Fibroblast of skin of back (primary cell): ENCODE measurements at regions not wholly inside any gene's neighbourhood (a gene's known extent, or its start where the extent isn't known, plus 50 kb on each side); places are given as distances from the start of the nearest gene placed in this dataset.
"Not testable (repeated sequence)": the region's sequence is repeated elsewhere in the genome, so short reads cannot be mapped to it uniquely, and the experiment has no call there.

Experiments
- DNase-seq: peaks from one replicate; pipeline ENCODE4 v3.0.0-alpha.2; 2013

DNA sequence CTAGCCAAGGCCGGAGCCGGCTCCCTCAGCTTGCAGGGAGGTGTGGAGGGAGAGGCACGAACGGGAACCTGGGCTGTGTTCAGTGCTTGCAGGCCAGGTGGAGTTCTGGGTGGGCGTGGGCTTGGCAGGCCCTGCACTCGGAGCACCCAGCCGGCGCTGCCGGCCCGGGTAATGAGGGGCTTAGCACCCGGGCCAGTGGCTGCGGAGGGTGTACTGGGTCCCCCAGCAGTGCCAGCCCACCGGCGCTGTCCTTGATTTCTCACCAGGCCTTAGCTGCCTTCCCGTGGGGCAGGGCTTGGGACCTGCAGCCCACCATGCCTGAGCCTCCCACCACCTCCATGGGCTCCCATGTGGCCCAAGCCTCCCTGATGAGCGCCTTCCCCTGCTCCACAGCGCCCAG lies 430.5 kb upstream of the API5 start:
- not testable (repeated sequence) for DNase-seq

DNA sequence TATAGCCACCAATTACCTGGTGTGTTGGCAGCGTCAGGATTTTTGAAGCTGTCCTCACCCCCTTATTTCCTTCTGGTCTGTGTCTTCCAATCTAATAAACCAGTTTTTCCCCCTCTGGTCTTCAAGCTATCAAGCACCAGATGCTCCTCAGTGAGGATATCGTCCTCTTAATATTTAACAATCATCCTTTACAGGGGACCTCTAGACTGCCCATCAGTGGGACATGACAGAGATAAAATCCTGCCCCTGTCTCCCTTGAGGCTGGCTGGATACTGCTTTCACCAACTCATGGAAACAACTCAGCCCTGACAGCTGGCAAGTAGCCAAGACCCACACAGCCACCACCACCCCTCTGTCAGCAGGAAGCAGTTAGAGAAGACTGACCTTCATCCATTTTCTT lies 421.0 kb upstream of the API5 start:
- no peak for DNase-seq

DNA sequence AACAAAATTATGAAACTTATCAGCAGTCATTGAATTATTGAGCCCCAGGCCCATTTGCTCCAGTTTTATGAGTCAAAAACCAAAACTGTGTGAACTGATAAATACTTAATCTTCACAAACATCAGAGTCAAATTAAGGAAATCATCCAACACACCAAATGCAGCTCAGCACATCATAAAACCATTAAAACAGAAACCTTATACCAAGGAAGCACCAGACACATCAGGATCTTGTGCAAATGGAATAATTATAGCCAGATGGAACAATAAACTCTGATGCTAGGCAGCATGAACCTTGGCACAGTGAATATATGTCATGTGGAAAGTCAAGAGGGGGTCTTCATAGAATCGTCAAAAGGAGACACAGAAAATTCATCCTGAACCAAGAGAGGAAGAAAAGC lies 410.7 kb upstream of the API5 start:
- DNase-seq: no peak

DNA sequence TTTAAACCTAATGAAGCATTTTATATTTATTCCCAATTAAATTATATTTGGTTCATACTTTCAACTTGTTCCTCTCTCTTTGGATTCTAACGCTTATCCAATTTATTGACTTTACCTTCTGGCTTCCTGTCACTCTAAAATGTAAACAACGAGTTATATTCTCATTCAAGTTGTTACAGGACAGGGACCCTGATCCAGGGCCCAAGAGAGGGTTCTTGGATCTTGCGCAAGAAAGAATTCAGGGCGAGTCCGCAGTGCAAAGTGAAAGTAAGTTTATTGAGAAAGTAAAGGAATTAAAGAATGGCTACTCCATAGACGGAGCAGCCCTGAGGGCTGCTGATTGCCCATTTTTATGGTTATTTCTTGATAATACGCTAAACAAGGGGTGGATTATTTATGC lies 405.6 kb upstream of the API5 start:
- DNase-seq: no peak

DNA sequence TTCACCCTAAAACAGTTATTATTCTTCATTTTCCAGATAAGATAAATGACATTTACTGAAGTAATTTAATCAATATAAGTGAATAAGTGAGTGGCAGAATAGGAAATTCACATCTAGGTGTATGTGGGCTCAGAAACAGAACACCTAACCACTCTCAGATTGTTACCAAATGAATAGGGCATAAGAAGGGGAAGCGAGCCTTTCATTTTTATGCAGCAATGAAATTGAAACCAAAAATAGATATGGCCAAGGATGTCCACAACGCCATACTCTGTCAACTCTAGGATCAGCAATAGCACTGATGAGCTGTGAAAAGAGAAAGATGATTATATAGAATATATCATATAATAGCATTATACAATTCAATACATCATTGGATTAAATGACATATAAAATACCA lies 398.1 kb upstream of the API5 start:
- DNase-seq: no peak

DNA sequence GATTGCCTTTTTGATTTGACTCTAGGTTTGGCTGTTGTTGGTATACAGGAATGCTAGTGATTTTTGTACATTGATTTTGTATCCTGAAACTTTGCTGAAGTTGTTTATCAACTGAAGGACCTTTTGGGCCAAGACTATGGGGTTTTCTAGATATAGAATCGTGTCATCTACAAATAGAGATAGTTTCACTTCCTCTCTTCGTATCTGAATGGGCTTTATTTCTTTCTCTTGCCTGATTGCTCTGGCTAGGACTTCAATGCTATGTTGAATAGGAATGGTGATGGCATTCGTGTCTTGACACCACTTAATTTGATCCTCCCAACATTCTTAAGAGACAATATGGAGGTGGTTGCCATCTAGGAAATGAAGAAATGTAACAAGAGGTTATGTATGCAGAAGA lies 388.1 kb upstream of the API5 start:
- no peak for DNase-seq

DNA sequence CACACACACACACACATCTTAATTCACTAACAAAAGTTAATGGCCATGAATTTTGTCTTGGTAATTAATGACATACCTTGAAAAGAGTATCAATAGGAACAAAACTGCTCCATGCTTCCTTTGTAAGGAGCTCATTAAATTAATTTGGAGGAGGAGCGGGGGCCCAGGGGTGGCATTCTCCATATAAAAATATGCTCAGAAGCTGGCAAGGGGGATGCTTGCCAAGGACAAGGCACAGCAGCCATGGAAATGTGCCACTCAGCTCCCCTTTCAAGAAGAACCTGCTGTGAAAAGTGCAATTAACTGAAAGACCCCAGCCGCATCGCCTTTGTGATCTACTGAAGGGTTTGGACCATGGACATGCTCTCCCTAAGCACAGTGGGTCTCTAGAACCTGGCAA lies 385.9 kb upstream of the API5 start:
- no peak for DNase-seq

DNA sequence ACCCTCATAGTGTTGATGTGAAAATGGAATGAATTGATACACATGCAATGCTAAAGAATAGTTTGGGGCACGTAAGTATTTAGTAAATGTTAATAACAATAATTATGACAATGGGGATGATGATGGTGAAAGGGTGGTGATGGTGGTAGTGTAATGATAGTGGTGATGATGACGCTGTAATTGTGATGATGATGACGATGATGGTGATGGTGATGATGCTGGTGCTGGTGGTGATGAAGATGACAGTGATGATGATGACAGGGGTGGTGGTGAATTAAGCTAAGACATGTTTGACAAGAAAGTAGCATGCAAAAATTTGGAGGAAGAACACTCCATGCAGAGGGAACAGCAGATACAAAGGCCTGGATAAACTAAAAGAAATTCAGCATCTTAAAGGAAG lies 364.4 kb upstream of the API5 start:
- no peak for DNase-seq

DNA sequence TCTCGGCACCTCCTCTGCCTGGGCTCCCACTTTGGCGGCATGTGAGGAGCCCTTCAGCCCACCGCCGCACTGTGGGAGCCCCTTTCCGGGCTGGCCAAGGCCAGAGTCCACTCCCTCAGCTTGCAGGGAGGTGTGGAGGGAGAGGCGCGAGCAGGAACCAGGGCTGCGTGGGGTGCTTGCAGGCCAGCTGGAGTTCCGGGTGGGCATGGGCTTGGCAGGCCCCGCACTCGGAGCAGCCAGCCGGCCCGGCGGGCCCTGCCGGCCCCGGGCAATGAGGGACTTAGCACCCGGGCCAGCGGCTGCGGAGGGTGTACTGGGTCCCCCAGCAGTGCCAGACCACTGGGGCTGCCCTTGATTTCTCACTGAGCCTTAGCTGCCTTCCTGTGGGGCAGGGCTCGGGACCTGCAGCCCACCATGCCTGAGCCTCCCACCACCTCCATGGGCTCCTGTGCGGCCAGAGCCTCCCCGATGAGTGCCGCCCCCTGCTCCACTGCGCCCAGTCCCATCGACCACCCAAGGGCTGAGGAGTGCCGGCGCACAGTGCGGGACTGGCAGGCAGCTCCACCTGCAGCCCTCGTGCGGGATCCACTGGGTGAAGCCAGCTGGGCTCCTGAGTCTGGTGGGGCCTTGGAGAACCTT lies 361.9 kb upstream of the API5 start:
- not testable (repeated sequence) for DNase-seq

DNA sequence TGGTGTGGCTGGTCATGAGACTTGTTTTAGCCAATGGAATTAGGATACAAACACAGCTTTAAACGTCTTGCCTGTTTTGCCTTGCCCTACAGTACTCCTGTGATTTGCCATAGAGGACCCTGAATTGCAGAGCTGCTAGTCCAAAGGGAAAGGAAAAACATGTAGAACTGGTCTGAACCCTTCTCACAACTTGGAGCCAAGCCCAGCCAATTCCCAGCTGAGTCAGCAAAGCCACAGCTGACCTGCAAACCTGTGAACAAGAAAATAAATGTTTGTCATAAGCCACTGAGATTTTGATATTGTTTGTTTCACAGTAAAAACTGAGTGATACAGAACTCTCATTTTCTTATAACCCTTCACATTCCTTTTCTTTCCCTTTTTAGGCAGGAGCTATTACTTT lies 360.5 kb upstream of the API5 start:
- DNase-seq: no peak

DNA sequence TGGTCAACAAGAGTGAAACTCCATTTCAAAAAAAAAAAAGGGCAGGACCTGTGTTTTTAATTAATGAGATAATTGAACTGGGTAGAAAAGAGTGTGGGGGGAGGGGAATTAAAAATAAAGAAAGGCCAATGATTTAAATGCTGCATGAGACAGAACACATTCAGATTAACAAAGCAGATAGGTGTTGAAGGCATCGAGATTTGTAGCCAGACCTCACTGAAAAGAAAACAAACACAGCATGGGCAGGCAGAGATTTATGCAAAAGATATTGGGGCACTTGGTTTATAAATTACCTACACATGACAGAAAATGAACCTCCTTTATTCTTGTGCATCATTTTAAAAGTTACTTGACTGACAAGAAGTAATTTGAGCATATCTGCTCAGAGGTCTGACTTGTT lies 354.0 kb upstream of the API5 start:
- no peak for DNase-seq

DNA sequence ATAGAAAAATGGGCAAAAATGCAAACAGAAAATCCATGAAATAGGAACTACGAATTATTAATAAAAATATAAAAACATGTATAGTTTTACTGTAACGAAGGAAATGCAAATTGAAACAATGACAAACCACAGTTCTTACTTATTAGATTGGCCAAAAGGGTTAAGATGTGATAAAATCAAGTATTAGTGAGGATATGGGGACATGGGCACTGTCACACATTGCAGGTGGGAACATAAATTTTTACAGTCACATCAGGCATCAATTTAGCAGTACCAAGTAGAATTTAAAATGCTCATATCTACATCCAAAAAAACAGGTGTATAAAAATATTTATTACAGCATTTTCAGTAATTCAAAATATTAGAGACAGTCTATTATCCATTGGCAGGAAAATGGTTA lies 353.2 kb upstream of the API5 start:
- no peak for DNase-seq

DNA sequence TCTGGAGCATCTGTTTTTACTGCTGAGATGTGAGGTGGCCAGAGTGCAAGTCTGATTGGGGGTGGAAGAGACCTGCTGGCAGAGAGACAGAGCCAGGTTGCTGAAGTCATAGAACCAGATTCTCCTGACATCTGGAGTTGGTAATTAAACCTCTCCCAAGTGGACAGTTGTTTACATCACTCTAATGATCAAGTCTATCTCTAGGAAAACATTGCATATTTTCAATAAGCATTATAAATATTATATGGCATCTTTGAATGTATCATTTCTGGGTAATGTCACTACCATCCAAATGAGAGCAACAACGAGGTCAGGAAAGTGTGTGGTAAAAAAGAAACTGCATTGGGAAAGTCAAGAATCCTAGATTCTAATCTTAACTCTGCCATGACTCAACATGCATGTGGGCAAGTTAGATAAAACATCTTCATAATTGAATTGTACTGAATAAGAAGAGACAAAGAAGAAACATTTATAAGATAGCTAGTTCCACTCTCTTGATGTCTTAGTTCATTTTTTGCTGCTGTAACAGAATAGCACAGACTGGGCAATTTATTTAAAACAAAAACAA lies 351.2 kb upstream of the API5 start:
- DNase-seq: no peak

DNA sequence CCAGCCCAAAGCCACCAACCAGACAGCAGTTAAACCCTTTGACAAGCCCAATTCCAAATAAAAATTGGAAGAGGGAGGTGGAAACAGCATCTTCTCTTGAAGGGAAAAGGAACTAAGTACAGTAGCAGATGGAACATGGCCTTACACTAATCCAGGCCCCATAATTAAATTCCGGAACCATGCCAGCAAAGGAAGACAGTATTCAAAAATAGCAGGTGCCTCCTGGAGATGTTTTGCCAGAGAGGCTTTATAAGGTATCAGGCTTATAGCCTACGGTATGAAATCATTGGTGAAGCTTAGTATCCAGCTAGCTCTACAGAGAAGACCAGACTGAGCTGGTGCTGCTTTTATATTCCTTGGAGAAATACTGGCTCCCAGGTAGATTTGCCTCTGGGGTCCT lies 344.1 kb upstream of the API5 start:
- DNase-seq: no peak

DNA sequence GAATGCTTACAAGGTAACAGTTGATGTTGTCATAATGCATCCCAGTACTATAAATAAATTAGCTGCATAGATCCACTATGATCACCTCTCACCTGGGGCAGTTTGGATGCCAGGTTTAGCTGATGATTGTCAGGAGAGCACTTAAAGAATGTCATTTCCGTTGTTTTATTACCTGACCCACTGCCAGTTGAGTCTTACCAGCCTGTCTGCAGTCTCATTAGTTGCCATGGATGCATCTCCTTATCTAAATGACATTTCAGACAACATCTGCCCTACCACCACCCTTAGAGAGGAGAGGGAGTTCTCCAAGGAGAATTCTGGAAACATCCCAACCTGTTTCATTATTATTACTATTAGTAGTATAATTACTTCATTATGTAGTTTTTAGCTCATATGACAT lies 339.1 kb upstream of the API5 start:
- DNase-seq: no peak

DNA sequence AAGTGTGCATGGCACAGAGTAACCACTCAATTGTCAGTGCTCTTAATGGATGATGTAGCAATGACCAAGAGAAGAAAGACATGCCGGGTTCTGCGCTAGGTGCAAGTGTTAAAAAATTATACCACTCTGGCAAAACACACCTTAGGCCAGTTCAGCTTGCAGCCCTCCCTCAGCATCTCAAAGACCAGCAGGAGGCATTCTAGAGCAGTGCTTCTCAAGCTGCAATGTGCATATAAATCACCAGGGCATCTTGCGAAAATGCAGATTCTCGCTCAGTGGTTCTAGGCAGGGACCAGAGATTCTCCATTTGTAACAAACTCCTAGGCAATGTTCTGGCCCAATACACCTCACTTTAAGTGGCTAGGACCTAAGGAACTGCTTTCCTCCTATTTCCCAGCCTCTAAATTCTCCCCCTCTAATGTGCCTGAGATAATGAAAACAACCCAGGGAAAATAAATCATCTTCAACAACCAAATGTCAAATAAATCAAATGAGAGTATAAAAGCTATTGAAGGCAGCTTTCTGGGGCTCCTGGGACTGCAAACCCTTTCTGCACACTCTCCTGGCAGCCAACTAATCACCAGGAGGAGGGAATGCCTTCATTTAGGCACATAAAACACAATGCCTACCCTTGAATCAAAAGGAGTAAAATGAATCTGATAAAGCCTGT lies 337.2 kb upstream of the API5 start:
- no peak for DNase-seq

DNA sequence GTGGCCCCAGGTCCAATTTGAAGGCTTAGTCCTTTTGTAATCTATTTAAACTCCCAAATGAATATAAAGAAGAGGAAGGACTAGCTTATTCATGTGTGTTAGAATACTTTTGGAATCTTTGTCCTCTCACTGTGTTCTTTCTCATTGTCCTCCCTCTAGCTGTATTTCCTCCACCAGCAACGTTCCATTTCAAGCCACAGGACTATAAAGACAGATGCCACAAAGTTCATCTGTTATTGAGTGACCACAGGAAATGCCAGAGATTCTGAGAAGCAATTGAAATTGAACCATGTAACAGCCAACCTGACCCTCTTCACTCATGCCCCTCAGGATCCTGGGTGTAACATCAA lies 336.6 kb upstream of the API5 start:
- no peak for DNase-seq

DNA sequence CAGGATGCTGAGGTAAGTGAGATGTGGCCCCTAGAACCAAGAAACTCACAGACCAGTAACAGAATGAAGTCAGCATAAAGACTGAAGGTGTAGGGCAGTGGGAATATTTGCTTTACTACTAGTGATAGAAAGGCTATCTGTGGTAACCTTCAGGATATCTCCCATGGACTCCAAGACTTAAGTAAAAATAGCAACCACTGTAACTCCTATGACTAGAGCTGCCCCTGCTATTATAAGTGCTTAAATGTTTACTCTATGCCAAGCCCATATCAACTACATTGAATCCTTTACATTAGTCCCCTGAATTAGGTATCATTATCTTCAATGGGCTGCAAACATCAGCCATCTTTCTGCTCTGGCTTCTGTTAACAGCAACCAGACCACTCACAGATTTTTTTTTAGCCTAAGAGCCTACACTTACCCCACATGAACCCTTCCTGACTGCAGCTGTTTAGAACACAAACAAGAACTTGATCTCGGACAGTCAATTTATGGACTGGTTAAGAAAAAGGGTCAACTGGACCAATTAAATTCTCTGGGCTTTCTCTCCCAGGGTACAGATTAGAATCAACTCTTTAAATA lies 335.1 kb upstream of the API5 start:
- no peak for DNase-seq

DNA sequence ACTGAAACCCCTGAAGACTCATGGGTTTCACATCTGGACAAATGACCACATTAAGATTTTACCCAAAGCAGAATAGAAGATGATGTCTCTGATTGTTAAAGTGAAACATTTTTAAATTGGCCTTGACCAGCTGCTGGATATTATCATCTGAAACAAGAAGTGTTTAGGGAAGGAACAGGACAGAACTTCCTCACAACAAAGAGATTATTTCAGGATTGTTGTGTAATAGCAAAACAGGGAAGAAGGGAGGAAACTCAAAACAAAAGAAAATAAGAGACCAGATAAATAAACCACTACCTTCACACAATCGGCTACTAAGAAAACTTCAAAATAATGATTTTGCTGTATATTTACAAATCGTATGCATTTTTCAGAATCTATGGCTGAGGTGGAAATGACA lies 319.2 kb upstream of the API5 start:
- DNase-seq: no peak

DNA sequence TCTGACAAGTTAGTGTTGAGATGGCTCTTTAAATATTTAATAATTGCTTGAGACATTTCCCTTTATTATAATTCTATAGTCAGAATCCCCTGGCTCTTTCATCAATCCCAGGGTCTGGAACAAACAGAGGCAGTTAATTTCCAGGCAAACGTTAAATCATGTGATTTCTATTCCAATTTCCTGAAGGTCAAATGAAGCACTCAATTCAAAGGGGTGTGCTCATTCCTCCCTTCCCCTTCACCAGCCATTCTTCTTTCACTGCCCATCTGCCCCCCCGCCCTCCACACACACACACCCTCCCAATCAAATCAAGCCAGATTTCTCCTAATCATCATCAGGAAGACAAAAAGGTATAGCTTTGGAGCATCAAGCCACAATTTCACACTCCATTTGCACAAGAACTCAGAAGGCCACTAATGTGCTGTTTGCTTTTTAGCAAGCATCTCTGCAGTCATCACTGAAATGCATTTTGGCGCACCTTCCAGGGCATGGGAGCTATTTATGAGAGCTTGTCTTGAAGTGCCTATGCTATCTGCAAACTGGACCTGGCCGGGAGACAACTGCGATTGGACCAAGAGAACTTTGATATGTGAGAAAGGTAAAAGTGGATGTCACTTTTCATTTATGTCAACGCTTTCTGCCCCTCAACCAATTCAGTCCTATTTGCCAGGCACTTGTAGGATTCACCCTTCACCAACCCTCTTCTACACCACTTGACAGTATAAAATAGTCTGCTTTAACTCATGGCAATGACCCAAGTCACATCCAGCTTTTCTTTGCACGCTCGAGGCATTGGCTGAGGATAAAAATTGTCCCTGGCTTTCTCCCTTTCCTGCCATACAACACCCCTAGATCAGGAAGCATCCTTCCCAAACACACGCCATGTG lies 315.1 kb upstream of the API5 start:
- DNase-seq: no peak

DNA sequence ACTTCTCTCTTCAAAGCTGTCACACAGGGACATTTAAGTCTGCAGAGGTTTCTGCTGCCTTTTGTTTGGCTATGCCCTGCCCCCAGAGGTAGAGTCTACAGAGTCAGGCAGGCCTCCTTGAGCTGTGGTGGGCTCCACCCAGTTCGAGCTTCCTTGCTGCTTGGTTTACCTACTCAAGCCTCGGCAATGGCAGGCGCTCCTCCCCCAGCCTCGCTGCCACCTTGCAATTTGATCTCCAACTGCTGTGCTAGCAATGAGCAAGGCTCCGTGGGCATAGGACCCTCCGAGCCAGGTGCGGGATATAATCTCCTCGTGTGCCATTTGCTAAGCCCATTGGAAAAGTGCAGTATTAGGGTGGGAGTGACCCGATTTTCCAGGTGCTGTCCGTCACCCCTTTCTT lies 306.9 kb upstream of the API5 start:
- not testable (repeated sequence) for DNase-seq

DNA sequence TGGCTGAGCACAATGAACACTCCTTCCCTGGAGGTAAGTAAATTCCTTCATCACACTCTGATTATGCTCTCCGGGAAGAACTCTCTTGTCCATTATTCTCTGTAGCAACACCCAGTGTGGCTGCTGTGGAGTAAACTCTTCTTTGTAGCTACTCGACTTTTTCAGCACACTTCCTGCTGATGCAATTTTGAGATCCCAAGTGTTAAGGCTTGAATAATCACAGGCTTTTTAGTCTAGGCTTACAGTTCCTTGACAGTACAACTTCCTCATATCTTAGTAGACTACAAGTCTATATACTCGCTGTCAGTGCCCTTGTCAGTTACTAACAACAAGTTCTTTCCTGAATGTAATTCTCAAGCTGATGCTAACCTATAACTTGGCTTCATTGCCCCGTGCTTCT lies 301.8 kb upstream of the API5 start:
- DNase-seq: no peak

DNA sequence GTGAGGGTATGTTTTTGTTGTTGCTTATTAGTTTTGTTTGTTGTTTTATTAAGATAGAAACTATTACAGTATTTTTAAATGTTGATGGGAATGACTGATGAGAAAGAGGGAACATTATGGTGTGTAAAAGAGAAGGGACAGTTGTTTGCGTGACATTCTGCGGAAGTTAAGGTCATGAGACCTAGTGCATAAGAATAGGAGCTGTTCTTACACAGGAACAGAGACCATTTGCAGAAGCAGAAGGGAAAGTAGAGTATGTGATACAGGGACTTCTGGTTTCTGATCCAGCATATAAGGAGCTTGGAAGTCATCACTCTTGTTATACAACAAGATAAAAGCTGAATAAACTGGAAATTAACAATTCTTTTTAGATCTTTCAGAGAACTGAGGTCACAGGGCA lies 299.2 kb upstream of the API5 start:
- DNase-seq: no peak
